OCI-LY1 (cell line): ENCODE measurements at regions not wholly inside any gene's neighbourhood (a gene's known extent, or its start where the extent isn't known, plus 50 kb on each side); places are given as distances from the start of the nearest gene placed in this dataset.

ENCODE experiments used
- H2AFZ ChIP-seq: fragments of 200-600 bp; sonication (generic), shearing (Covaris generic); 2 replicates; pipeline ENCODE4 v1.6.0; 2014; ENCODE audit warnings: antibody characterized with exemption, mild to moderate bottlenecking, low read length
- H3F3A ChIP-seq: fragments of 200-600 bp; sonication (generic), shearing (Covaris generic); 2 replicates; pipeline ENCODE4 v1.6.0; 2014; ENCODE audit warnings: mild to moderate bottlenecking, antibody characterized with exemption, low read length, moderate library complexity; ENCODE audit not compliant: insufficient read depth
- H3K27ac ChIP-seq: fragments of 200-600 bp; sonication (generic); 2 replicates; pipeline ENCODE4 v1.5.1; 2014; ENCODE audit warnings: low read length, mixed run types, mild to moderate bottlenecking, low read depth; ENCODE audit not compliant: poor library complexity, severe bottlenecking
- H3K27me3 ChIP-seq: fragments of 200-600 bp; sonication (generic); 2 replicates; pipeline ENCODE4 v1.6.0; 2014; ENCODE audit warnings: antibody characterized with exemption, mild to moderate bottlenecking, low read length, moderate library complexity; ENCODE audit not compliant: insufficient read depth
- H3K36me3 ChIP-seq: fragments of 200-600 bp; sonication (generic); 2 replicates; pipeline ENCODE4 v1.6.1; 2014; ENCODE audit warnings: mild to moderate bottlenecking, antibody characterized with exemption, low read length, moderate library complexity, mixed read lengths; ENCODE audit not compliant: insufficient read depth
- H3K4me1 ChIP-seq: fragments of 200-600 bp; sonication (generic); 2 replicates; pipeline ENCODE4 v1.5.1; 2014; ENCODE audit warnings: mild to moderate bottlenecking, low read length, moderate library complexity; ENCODE audit not compliant: insufficient read depth, severe bottlenecking
- H3K4me2 ChIP-seq: fragments of 200-600 bp; sonication (generic), shearing (Covaris generic); 2 replicates; pipeline ENCODE4 v1.6.1; 2014; ENCODE audit warnings: low read length
- H3K4me3 ChIP-seq: fragments of 200-600 bp; sonication (generic); 2 replicates; pipeline ENCODE4 v1.5.1; 2014; ENCODE audit warnings: low read length, low read depth, mild to moderate bottlenecking, mixed read lengths; ENCODE audit not compliant: poor library complexity, severe bottlenecking
- H3K79me2 ChIP-seq: fragments of 200-600 bp; shearing (Covaris generic); 2 replicates; pipeline ENCODE4 v1.6.1; 2016; ENCODE audit warnings: mixed run types, low read length, mixed read lengths; ENCODE audit not compliant: insufficient read depth
- H3K9ac ChIP-seq: fragments of 200-600 bp; sonication (generic), shearing (Covaris generic); 2 replicates; pipeline ENCODE4 v1.6.1; 2014; ENCODE audit warnings: mild to moderate bottlenecking, low read length, mixed read lengths
- H3K9me2 ChIP-seq: fragments of 200-600 bp; sonication (generic), shearing (Covaris generic); 2 replicates; pipeline ENCODE4 v1.6.1; 2014; ENCODE audit warnings: low read depth, mild to moderate bottlenecking, low read length, mixed read lengths
- H3K9me3 ChIP-seq: fragments of 200-600 bp; shearing (Covaris generic); 2 replicates; pipeline ENCODE4 v1.6.1; 2014; ENCODE audit warnings: low read length, mixed read lengths
- H4K20me1 ChIP-seq: fragments of 200-600 bp; sonication (generic), shearing (Covaris generic); 2 replicates; pipeline ENCODE4 v1.6.0; 2016; ENCODE audit warnings: mild to moderate bottlenecking, low read length; ENCODE audit not compliant: insufficient read depth
- CTCF ChIP-seq: fragments of 200-600 bp; sonication (generic), shearing (Covaris generic); IDR thresholded peaks from 2 replicates; pipeline ENCODE4 v1.5.1; 2017; ENCODE audit warnings: mild to moderate bottlenecking, antibody characterized with exemption, low read length, moderate library complexity, mixed read lengths
- EZH2 ChIP-seq: fragments of 200-600 bp; sonication (generic), shearing (Covaris generic); IDR thresholded peaks from 2 replicates; pipeline ENCODE4 v1.8.0; 2017; ENCODE audit warnings: borderline replicate concordance, mixed run types, mild to moderate bottlenecking, antibody characterized with exemption, low read length, moderate library complexity, mixed read lengths

DNA sequence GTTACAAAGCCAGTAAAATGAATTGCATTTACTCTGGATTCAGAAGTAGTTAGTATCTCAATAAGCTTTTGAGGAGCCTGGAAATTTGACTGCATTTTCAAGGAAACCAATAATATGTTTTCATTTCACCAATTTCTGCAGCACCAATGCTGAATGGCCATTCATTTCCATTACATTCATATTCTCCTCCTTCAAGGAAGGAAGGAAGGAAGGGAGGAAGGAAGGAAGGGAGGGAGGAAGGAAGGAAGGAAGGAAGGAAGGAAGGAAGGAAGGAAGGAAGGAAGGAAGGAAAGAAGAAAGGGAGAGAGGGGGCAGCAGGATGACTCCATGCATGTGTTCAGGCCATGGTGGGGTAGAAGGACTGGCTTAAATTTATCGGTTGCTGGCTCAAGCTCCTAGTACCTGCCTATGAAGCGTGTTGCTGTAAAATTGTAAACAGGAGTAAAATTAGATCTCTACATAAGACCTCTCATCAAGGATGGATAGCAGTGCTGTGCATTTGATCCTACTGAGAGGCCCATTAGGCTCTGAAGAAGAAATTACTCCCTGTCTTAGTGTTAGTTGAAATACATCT lies 498.8 kb upstream of the TNC start:
- no peaks in the 10 kb centered on the region for H3K9me3 ChIP-seq
- no peaks in the 10 kb centered on the region for H4K20me1 ChIP-seq
- H3K36me3 ChIP-seq, result no peaks in the 10 kb centered on the region
- H3K27me3 ChIP-seq, result no peaks in the 10 kb centered on the region
- no peak overlapping the region for H3K9ac ChIP-seq
- H3K27ac ChIP-seq, result no peak overlapping the region
- H3K4me1 ChIP-seq, result no peaks in the 10 kb centered on the region
- TF ChIP-seq CTCF (no peak), EZH2 (no peak)
- H3K79me2 ChIP-seq, result no peaks in the 10 kb centered on the region
- H3K4me2 ChIP-seq, result no peak overlapping the region
- H3F3A ChIP-seq, result no peaks in the 10 kb centered on the region
- no peaks in the 10 kb centered on the region for H3K9me2 ChIP-seq
- H2AFZ ChIP-seq, result no peak overlapping the region
- no peak overlapping the region for H3K4me3 ChIP-seq

DNA sequence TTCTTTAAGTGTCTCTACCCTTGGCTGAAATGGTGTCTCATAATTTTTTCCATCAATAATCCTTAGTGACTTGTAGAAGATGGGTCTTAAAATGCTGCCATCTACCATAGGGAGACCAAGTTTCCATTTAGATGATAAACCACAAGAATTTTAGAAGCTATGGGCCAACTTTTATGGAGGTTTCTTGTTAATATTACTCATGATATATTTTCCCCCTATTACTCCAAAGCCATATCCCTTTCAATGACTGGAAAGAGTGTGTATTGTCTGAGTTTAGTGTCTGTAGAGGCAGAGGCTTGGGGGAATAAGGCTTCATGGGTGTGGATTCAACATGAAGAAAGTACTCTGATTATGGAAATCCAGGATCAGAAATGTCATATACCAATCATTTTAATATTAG lies 507.3 kb upstream of the TNC start:
- H3K9me3 ChIP-seq, result no peaks in the 10 kb centered on the region
- H3K9ac ChIP-seq, result no peak overlapping the region
- no peaks in the 10 kb centered on the region for H3K9me2 ChIP-seq
- no peaks in the 10 kb centered on the region for H3K79me2 ChIP-seq
- no peaks in the 10 kb centered on the region for H3K36me3 ChIP-seq
- H3K27ac ChIP-seq, result no peak overlapping the region
- H3F3A ChIP-seq, result no peaks in the 10 kb centered on the region
- no peaks in the 10 kb centered on the region for H4K20me1 ChIP-seq
- 0 out of 2 replicates have a peak, but pooled peaks cover 3% of the 10 kb centered on the region for H3K27me3 ChIP-seq
- TF ChIP-seq EZH2 (no peak), CTCF (no peak)
- H3K4me2 ChIP-seq, result no peak overlapping the region
- H3K4me3 ChIP-seq, result no peak overlapping the region
- no peaks in the 10 kb centered on the region for H3K4me1 ChIP-seq
- no peak overlapping the region for H2AFZ ChIP-seq

DNA sequence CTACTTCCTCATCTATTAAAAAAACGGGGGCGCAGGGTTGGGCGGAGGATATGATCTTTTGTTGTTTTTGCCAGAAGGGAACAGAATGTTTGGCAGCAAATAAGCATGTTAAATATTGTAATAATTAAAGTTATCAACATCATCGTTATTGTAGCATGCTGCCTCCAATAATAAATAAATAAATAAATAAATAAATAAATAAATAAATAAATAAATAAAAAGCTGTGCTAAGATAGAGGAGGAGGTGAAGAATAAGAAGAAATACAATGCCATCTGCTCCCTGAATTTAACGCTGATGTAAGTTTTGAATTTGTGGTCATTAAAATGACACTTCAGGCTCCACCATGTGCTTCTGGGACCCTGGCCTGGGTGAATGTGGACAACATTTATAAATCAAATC lies 508.0 kb upstream of the TNC start:
- TF ChIP-seq EZH2, result no peak
- TF ChIP-seq CTCF, result no peak
- Histone ChIP-seq H3K36me3 (no peaks in the 10 kb centered on the region), H3F3A (no peaks in the 10 kb centered on the region), H2AFZ (no peak overlapping the region), H3K4me2 (no peak overlapping the region), H3K9ac (no peak overlapping the region), H3K27ac (no peak overlapping the region), H3K4me3 (no peak overlapping the region), H3K79me2 (no peaks in the 10 kb centered on the region), H3K9me2 (no peaks in the 10 kb centered on the region), H4K20me1 (no peaks in the 10 kb centered on the region), H3K9me3 (no peaks in the 10 kb centered on the region), H3K4me1 (no peaks in the 10 kb centered on the region), H3K27me3 (0 out of 2 replicates have a peak, but pooled peaks cover 3% of the 10 kb centered on the region)
